Neuronal stem cell (in vitro differentiated cells): ENCODE measurements at regions not wholly inside any gene's neighbourhood (a gene's known extent, or its start where the extent isn't known, plus 50 kb on each side); places are given as distances from the start of the nearest gene placed in this dataset.
A peak's percentile ranks its signal among the peaks of the same experiment; 100 is the strongest.

Source experiments
- DNase-seq: peaks from one replicate; pipeline ENCODE4 v3.0.0-alpha.2; 2013; ENCODE audit warnings: low spot score
- H2AFZ ChIP-seq: one replicate; pipeline ENCODE4 v1.6.1; 2013; ENCODE audit warnings: mild to moderate bottlenecking, low read length, inconsistent platforms
- H2AK5ac ChIP-seq: 2 replicates; pipeline ENCODE4 v1.6.1; 2013; ENCODE audit warnings: low read depth, mild to moderate bottlenecking, inconsistent platforms, low read length, moderate library complexity, mixed read lengths
- H2BK120ac ChIP-seq: 2 replicates; pipeline ENCODE4 v1.6.1; 2013; ENCODE audit warnings: low read depth, mild to moderate bottlenecking, inconsistent platforms, low read length, moderate library complexity, mixed read lengths
- H2BK12ac ChIP-seq: one replicate; pipeline ENCODE4 v1.6.1; 2013; ENCODE audit warnings: low read length, inconsistent platforms
- H2BK15ac ChIP-seq: 2 replicates; pipeline ENCODE4 v1.6.1; 2013; ENCODE audit warnings: mild to moderate bottlenecking, low read length, inconsistent platforms, mixed read lengths
- H2BK5ac ChIP-seq: one replicate; pipeline ENCODE4 v1.6.1; 2013; ENCODE audit warnings: inconsistent platforms, mild to moderate bottlenecking, low read length, moderate library complexity
- H3K14ac ChIP-seq: one replicate; pipeline ENCODE4 v1.6.1; 2013; ENCODE audit warnings: low read length, inconsistent platforms
- H3K18ac ChIP-seq: 2 replicates; pipeline ENCODE4 v1.6.1; 2013; ENCODE audit warnings: low read length, inconsistent platforms
- H3K23ac ChIP-seq: 2 replicates; pipeline ENCODE4 v1.6.1; 2013; ENCODE audit warnings: low read depth, mild to moderate bottlenecking, mixed read lengths, low read length, inconsistent platforms; ENCODE audit not compliant: poor library complexity
- H3K27ac ChIP-seq: replicated peaks from 3 replicates; pipeline ENCODE4 v1.5.1; 2013; ENCODE audit warnings: low read length, inconsistent platforms
- H3K27me3 ChIP-seq, 3 experiments: 2 replicates each; pipeline ENCODE4 v1.6.1; 2013; ENCODE audit warnings: low read length in 3 of 3, mild to moderate bottlenecking in 2 of 3, inconsistent platforms in 1 of 3, low read depth in 1 of 3, mixed read lengths in 1 of 3, moderate library complexity in 1 of 3; ENCODE audit not compliant: control insufficient read depth in 3 of 3, insufficient read depth in 3 of 3
- H3K36me3 ChIP-seq, 2 donors: replicated peaks in 1 of 2; 2 replicates each; pipeline ENCODE4 v1.6.1; 2013; ENCODE audit warnings: low read length in 2 of 2; ENCODE audit not compliant: control insufficient read depth in 2 of 2, insufficient read depth in 2 of 2
- H3K4ac ChIP-seq: 2 replicates; pipeline ENCODE4 v1.6.1; 2013; ENCODE audit warnings: inconsistent platforms, mild to moderate bottlenecking, low read length, moderate library complexity
- H3K4me1 ChIP-seq, 2 donors: 1 replicate in 1 of 2; 2 replicates in 1 of 2; pipeline ENCODE4 v1.6.1; 2013; ENCODE audit warnings: low read length in 2 of 2, low read depth in 1 of 2; ENCODE audit not compliant: control insufficient read depth in 2 of 2, insufficient read depth in 1 of 2
- H3K4me2 ChIP-seq: one replicate; pipeline ENCODE4 v1.6.1; 2013; ENCODE audit warnings: mild to moderate bottlenecking, low read length, inconsistent platforms; ENCODE audit not compliant: insufficient read depth, poor library complexity, severe bottlenecking
- H3K4me3 ChIP-seq, 2 donors: 2 replicates each; pipeline ENCODE4 v1.5.1; 2013; ENCODE audit warnings: low read length in 2 of 2, mild to moderate bottlenecking in 2 of 2, inconsistent platforms in 1 of 2, moderate library complexity in 1 of 2
- H3K79me1 ChIP-seq: one replicate; pipeline ENCODE4 v1.6.1; 2013; ENCODE audit warnings: low read depth, mild to moderate bottlenecking, inconsistent platforms, low read length, moderate library complexity
- H3K9ac ChIP-seq: one replicate; pipeline ENCODE4 v1.6.1; 2013; ENCODE audit warnings: mild to moderate bottlenecking, low read depth, low read length, inconsistent platforms; ENCODE audit not compliant: poor library complexity
- H3K9me3 ChIP-seq, 2 donors: replicated peaks in 1 of 2; 2 replicates each; pipeline versions ENCODE3 to v1.6.1; 2013; ENCODE audit warnings: low read length in 2 of 2, mild to moderate bottlenecking in 2 of 2, inconsistent platforms in 1 of 2, low read depth in 1 of 2, mixed read lengths in 1 of 2, moderate library complexity in 1 of 2; ENCODE audit not compliant: control insufficient read depth in 2 of 2, insufficient read depth in 1 of 2
- H4K8ac ChIP-seq: one replicate; pipeline ENCODE4 v1.6.1; 2013; ENCODE audit warnings: low read depth, mild to moderate bottlenecking, inconsistent platforms, low read length, moderate library complexity
- H4K91ac ChIP-seq: one replicate; pipeline ENCODE4 v1.6.1; 2013; ENCODE audit warnings: low read length, low read depth, mild to moderate bottlenecking, inconsistent platforms; ENCODE audit not compliant: poor library complexity
- WGBS, 2 donors: extraction: QIAGEN DNeasy Blood & Tissue Kit; methylation state at CpG; one replicate each; pipeline ENCODE4 v1.1.7; 2013; ENCODE audit warnings: missing lambda C conversion rate in 2 of 2, mixed read lengths in 1 of 2; ENCODE audit not compliant: insufficient read length in 2 of 2, insufficient replicate concordance in 1 of 2; ENCODE audit errors: extremely low coverage in 2 of 2; 5-methylcytosine and 5-hydroxymethylcytosine counted together

GRCh38 chr18:76053551-76053950 is 441.5 kb downstream of the ZNF516 start:
- H3K4me2 ChIP-seq: no peak overlapping the region
- no peaks in the 10 kb centered on the region for H3K9me3 ChIP-seq
- H3K4me3 ChIP-seq: no peak overlapping the region
- no peak overlapping the region for H3K23ac ChIP-seq
- no peak overlapping the region for H2AFZ ChIP-seq
- H3K9ac ChIP-seq: no peak overlapping the region
- H4K91ac ChIP-seq: no peak overlapping the region
- H2BK120ac ChIP-seq: no peak overlapping the region
- H3K14ac ChIP-seq: no peak overlapping the region
- no peak overlapping the region for H2BK5ac ChIP-seq
- no peak overlapping the region for H4K8ac ChIP-seq
- no peak overlapping the region for H2BK15ac ChIP-seq
- H2AK5ac ChIP-seq: no peak overlapping the region
- no peaks in the 10 kb centered on the region for H3K27me3 ChIP-seq
- no peak overlapping the region for H2BK12ac ChIP-seq
- no peak for DNase-seq
- no CpG with 5 or more reads among the region's 8 CpGs for WGBS, 2 donors
- H3K79me1 ChIP-seq: no peaks in the 10 kb centered on the region
- no peaks in the 10 kb centered on the region for H3K36me3 ChIP-seq
- H3K27ac ChIP-seq: no peak overlapping the region
- peaks cover 0 to 2% of the 10 kb centered on the region in 2 donors for H3K4me1 ChIP-seq
- peak overlapping the region; percentile 25 for H3K18ac ChIP-seq
- H3K4ac ChIP-seq: no peak overlapping the region

DNA sequence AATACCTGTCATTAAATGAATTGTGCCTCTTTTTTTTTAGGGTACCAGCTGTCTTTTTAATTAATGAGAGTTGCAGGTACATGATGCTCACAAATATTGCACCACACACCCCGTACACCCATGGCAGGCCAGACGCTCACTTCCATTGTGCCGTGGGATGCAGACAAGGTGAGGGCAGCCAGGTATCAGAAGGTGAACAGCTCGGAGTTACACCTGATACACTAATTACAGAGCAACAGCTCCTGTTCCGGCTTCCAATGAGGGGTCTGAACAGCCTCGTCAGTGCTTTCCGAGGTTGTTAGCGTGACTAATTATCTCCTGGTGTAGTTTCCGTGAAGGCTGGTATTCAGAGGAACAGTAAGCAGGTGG is 442.8 kb downstream of the ZNF516 start:
- Histone ChIP-seq H2BK120ac (no peak overlapping the region), H2AK5ac (no peak overlapping the region), H4K8ac (no peak overlapping the region), H4K91ac (no peak overlapping the region), H3K14ac (no peak overlapping the region), H3K36me3 (no peaks in the 10 kb centered on the region), H2BK15ac (no peak overlapping the region), H3K9me3 (no peaks in the 10 kb centered on the region), H3K18ac (no peak overlapping the region), H3K79me1 (no peaks in the 10 kb centered on the region), H3K4ac (no peak overlapping the region), H3K4me3 (no peak overlapping the region), H3K23ac (no peak overlapping the region), H3K9ac (no peak overlapping the region), H3K27me3 (no peaks in the 10 kb centered on the region), H2BK5ac (no peak overlapping the region), H3K27ac (no peak overlapping the region), H2BK12ac (no peak overlapping the region), H2AFZ (no peak overlapping the region), H3K4me1 (peaks cover 0 to 2% of the 10 kb centered on the region in 2 donors), H3K4me2 (no peak overlapping the region)
- no peak for DNase-seq
- WGBS, 2 donors: no CpG with 5 or more reads among the region's 9 CpGs

GRCh38 chr18:76051396-76052226 is 443.4 kb downstream of the ZNF516 start:
- Histone ChIP-seq H3K36me3 (no peaks in the 10 kb centered on the region), H3K4me1 (peaks cover 0 to 2% of the 10 kb centered on the region in 2 donors), H2BK12ac (no peak overlapping the region), H2BK15ac (no peak overlapping the region), H3K18ac (no peak overlapping the region), H2AK5ac (no peak overlapping the region), H3K23ac (no peak overlapping the region), H3K4ac (no peak overlapping the region), H3K14ac (no peak overlapping the region), H3K4me3 (no peak overlapping the region), H2AFZ (no peak overlapping the region), H3K27ac (no peak overlapping the region), H3K79me1 (no peaks in the 10 kb centered on the region), H3K9me3 (no peaks in the 10 kb centered on the region), H3K9ac (no peak overlapping the region), H2BK5ac (no peak overlapping the region), H4K91ac (no peak overlapping the region), H2BK120ac (no peak overlapping the region), H4K8ac (no peak overlapping the region), H3K27me3 (no peaks in the 10 kb centered on the region), H3K4me2 (no peak overlapping the region)
- no peak for DNase-seq
- no CpG with 5 or more reads among the region's 14 CpGs for WGBS, 2 donors

DNA sequence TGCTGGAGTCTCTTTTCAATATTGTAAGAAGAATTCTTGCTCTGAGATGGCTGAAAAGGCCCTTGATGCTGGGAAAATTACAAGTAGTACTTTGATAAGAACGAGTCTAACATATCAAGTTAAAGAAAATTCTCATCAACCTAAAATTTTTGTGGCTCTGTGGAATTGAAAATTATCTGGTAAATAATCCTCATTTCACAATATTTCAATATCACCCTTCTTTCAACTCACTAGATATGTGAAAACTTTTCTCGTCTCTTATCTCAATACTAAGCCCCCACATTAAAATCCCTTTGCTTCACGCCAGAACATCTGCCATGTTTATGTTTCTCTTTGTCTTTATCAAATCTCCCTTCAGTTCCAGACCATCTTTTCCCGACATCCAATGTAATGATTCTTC is 448.8 kb downstream of the ZNF516 start:
- H2BK5ac ChIP-seq: no peak overlapping the region
- no peaks in the 10 kb centered on the region for H3K27me3 ChIP-seq
- no peaks in the 10 kb centered on the region for H3K4me1 ChIP-seq
- no peaks in the 10 kb centered on the region for H3K79me1 ChIP-seq
- H3K18ac ChIP-seq: no peak overlapping the region
- H2AFZ ChIP-seq: no peak overlapping the region
- no peak overlapping the region for H3K27ac ChIP-seq
- no peaks in the 10 kb centered on the region for H3K9me3 ChIP-seq
- H3K36me3 ChIP-seq: no peaks in the 10 kb centered on the region
- no peak overlapping the region for H2AK5ac ChIP-seq
- no peak overlapping the region for H2BK12ac ChIP-seq
- no peak overlapping the region for H2BK120ac ChIP-seq
- WGBS, 2 donors: 100% methylated on average over 1 of the region's 4 CpGs; no CpG with 5 or more reads in 1 of the 2 donors
- H3K23ac ChIP-seq: no peak overlapping the region
- no peak for DNase-seq
- no peak overlapping the region for H3K4me2 ChIP-seq
- H3K4me3 ChIP-seq: no peak overlapping the region
- H4K91ac ChIP-seq: no peak overlapping the region
- no peak overlapping the region for H3K9ac ChIP-seq
- H3K4ac ChIP-seq: no peak overlapping the region
- H2BK15ac ChIP-seq: no peak overlapping the region
- H4K8ac ChIP-seq: no peak overlapping the region
- no peak overlapping the region for H3K14ac ChIP-seq
